Endothelial cell of umbilical vein (primary cell): ENCODE measurements at regions not wholly inside any gene's neighbourhood (a gene's known extent, or its start where the extent isn't known, plus 50 kb on each side); places are given as distances from the start of the nearest gene placed in this dataset.
"Not testable (repeated sequence)": the region's sequence is repeated elsewhere in the genome, so short reads cannot be mapped to it uniquely, and the experiment has no call there.

Experiments
- BruUV-seq: library from RNA; stranded (reverse); fragments of 400-500 nt; replicated peaks from 2 replicates; lab custom pipeline; 2021; lab: Mats Ljungman, UMichigan
- CTCF ChIA-PET: fragments of 300-600, 350-600 bp; sonication (Branson Sonifier 250); formaldehyde crosslinking; loops from one replicate; lab custom pipeline; 2021; ENCODE audit warnings: antibody characterized with exemption, inconsistent platforms; lab: Charles Lee
- POLR2A ChIA-PET: fragments of 300-600, 350-600 bp; sonication (Branson Sonifier 250); formaldehyde crosslinking; loops from one replicate; lab custom pipeline; 2021; ENCODE audit warnings: antibody characterized with exemption, inconsistent platforms; lab: Charles Lee
- DNase-seq: peaks from one replicate; pipeline ENCODE4 v3.0.0-alpha.2; 2011; ENCODE audit warnings: low read depth, low spot score
- FAIRE-seq: peaks from 2 replicates; lab custom pipeline; 2011; peaks lifted over from hg19 to GRCh38; lab: Jason Lieb, UNC
- H2AFZ ChIP-seq: 2 replicates; pipeline ENCODE4 v1.6.0; 2012; ENCODE audit warnings: low read depth, low read length, control low read depth, inconsistent platforms
- H3K27ac ChIP-seq: 2 replicates; pipeline ENCODE4 v1.5.1; 2011; ENCODE audit warnings: low read depth, mild to moderate bottlenecking, control low read depth, low read length, moderate library complexity; ENCODE audit not compliant: insufficient read depth
- H3K27me3 ChIP-seq, 2 experiments: 2 replicates each; pipeline versions ENCODE4 v1.6.0 to v1.6.1; 2011; ENCODE audit warnings: low read length in 2 of 2, mixed read lengths in 1 of 2; ENCODE audit not compliant: control insufficient read depth in 2 of 2, insufficient read depth in 2 of 2
- H3K36me3 ChIP-seq, 2 experiments: 2 replicates in 1 of 2; 3 replicates in 1 of 2; pipeline ENCODE4 v1.5.1; 2011; ENCODE audit warnings: low read length in 2 of 2, mild to moderate bottlenecking in 1 of 2, moderate library complexity in 1 of 2; ENCODE audit not compliant: control insufficient read depth in 2 of 2, insufficient read depth in 2 of 2; ENCODE audit errors: extremely low read depth in 1 of 2
- H3K4me1 ChIP-seq: 3 replicates; pipeline ENCODE4 v1.5.1; 2011; ENCODE audit warnings: mild to moderate bottlenecking, low read length; ENCODE audit not compliant: control insufficient read depth, insufficient read depth; ENCODE audit errors: extremely low read depth
- H3K4me2 ChIP-seq: 2 replicates; pipeline ENCODE4 v1.6.1; 2011; ENCODE audit warnings: low read length, control low read depth, mixed read lengths; ENCODE audit not compliant: insufficient read depth
- H3K4me3 ChIP-seq, 3 experiments: fragments of 200-600 bp in 1 of 3; sonication (generic), shearing (Covaris generic) in 1 of 3; replicated peaks in 1 of 3; 2 replicates each; pipeline ENCODE4 v1.5.1; 2011 to 2016; ENCODE audit warnings: control low read depth in 3 of 3, low read length in 3 of 3, mild to moderate bottlenecking in 2 of 3, inconsistent platforms in 1 of 3, low read depth in 1 of 3, moderate library complexity in 1 of 3; ENCODE audit not compliant: insufficient read depth in 1 of 3
- H3K79me2 ChIP-seq: 2 replicates; pipeline ENCODE4 v1.6.0; 2012; ENCODE audit warnings: low read length, inconsistent platforms; ENCODE audit not compliant: control insufficient read depth, insufficient read depth
- H3K9ac ChIP-seq: replicated peaks from 2 replicates; pipeline ENCODE3; 2011; ENCODE audit warnings: low read length, control low read depth; ENCODE audit not compliant: insufficient read depth; ENCODE audit errors: extremely low read depth
- H3K9me1 ChIP-seq: replicated peaks from 3 replicates; pipeline ENCODE4 v1.6.0; 2011; ENCODE audit warnings: mild to moderate bottlenecking, low read length; ENCODE audit not compliant: control insufficient read depth, insufficient read depth; ENCODE audit errors: extremely low read depth
- H3K9me3 ChIP-seq: replicated peaks from 2 replicates; pipeline ENCODE4 v1.5.1; 2012; ENCODE audit warnings: low read length, inconsistent platforms; ENCODE audit not compliant: control insufficient read depth, insufficient read depth
- H4K20me1 ChIP-seq: replicated peaks from 2 replicates; pipeline ENCODE3; 2011; ENCODE audit warnings: mild to moderate bottlenecking, low read length; ENCODE audit not compliant: control insufficient read depth, insufficient read depth; ENCODE audit errors: extremely low read depth
- EZH2 ChIP-seq: IDR thresholded peaks from 2 replicates; pipeline ENCODE4 v1.6.1; 2012; ENCODE audit warnings: borderline replicate concordance, low read depth, mild to moderate bottlenecking, moderate library complexity, low read length, inconsistent platforms; ENCODE audit not compliant: severe bottlenecking
- FOS ChIP-seq: IDR thresholded peaks from 2 replicates; pipeline ENCODE4 v1.6.1; 2011; ENCODE audit warnings: mild to moderate bottlenecking, low read length, moderate library complexity, borderline replicate concordance; ENCODE audit not compliant: insufficient read depth
- GATA2 ChIP-seq: IDR thresholded peaks from 2 replicates; pipeline ENCODE4 v1.7.0; 2011; ENCODE audit warnings: low read depth, mild to moderate bottlenecking, moderate library complexity, mixed read lengths, low read length; ENCODE audit not compliant: insufficient read length, insufficient read depth
- JUN ChIP-seq: IDR thresholded peaks from 2 replicates; pipeline ENCODE4 v1.6.1; 2011; ENCODE audit warnings: borderline replicate concordance, low read depth; ENCODE audit not compliant: insufficient read length, insufficient read depth
- MYC ChIP-seq: IDR thresholded peaks from one replicate; pipeline ENCODE4 v1.6.1; 2011; ENCODE audit warnings: mild to moderate bottlenecking, low read depth, low read length
- POLR2A ChIP-seq: IDR thresholded peaks from 2 replicates; pipeline ENCODE4 v1.6.1; 2012; ENCODE audit warnings: low read depth, mild to moderate bottlenecking, control low read depth, low read length
- POLR2AphosphoS5 ChIP-seq: IDR thresholded peaks from 2 replicates; pipeline ENCODE4 v1.6.1; 2012; ENCODE audit warnings: low read depth, mild to moderate bottlenecking, control low read depth, low read length, moderate library complexity; ENCODE audit not compliant: insufficient read depth
- dilution Hi-C: fragments of 300-500 bp; cut with MboI; formaldehyde crosslinking; loops from one replicate; pipeline ENCODE4 v1.15.0; 2019; ENCODE audit warnings: low sequenced_read_pairs; ENCODE audit not compliant: extremely low pct_ligation_motif_present
- intact Hi-C: fragments of 100-400 bp; cut with micrococcal nuclease; formaldehyde crosslinking; loops from one replicate; pipeline ENCODE4 v1.10.0; 2022
- TF ChIP-seq, protein P1 (sequence below): IDR thresholded peaks from 2 replicates; pipeline ENCODE4 v1.6.1; 2011; ENCODE audit not compliant: insufficient read depth, insufficient read length
- TF ChIP-seq, protein P2 (sequence below), 2 donors: IDR thresholded peaks; 1 replicate in 1 of 2; 2 replicates in 1 of 2; pipeline ENCODE4 v1.5.1; 2011; ENCODE audit warnings: low read length in 2 of 2, mild to moderate bottlenecking in 2 of 2, moderate library complexity in 2 of 2, control low read depth in 1 of 2, inconsistent platforms in 1 of 2, low read depth in 1 of 2; ENCODE audit not compliant: insufficient read depth in 1 of 2; ENCODE audit errors: extremely low read depth in 1 of 2

DNA sequence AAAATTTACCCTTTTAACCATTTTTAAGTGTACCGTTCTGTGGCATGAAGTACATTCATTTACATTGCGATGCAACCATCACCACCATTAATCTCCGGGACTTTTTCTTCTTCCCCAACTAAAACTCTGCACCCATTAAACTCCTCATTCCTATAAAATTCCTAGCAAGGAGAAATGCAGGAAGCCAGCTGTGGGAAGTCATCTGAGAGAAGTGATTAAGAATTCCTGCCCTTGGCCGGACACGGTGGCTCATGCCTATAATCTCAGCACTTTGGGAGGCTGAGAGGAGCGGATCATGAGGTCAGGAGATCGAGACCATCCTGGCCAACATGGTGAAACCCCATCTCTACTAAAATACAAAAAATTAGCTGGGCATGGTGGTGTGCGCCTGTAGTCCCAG is 121.9 kb upstream of the RBPJ start:
- H3K4me3 ChIP-seq, POLR2A ChIA-PET, H3K4me1 ChIP-seq, H3K4me2 ChIP-seq, FAIRE-seq, H3K9me3 ChIP-seq, H3K9me1 ChIP-seq, CTCF ChIA-PET, BruUV-seq, H3K36me3 ChIP-seq, H3K9ac ChIP-seq, H2AFZ ChIP-seq, H3K79me2 ChIP-seq, H3K27ac ChIP-seq, H4K20me1 ChIP-seq, H3K27me3 ChIP-seq, dilution Hi-C loops, intact Hi-C loops, DNase-seq: not testable (repeated sequence)

DNA sequence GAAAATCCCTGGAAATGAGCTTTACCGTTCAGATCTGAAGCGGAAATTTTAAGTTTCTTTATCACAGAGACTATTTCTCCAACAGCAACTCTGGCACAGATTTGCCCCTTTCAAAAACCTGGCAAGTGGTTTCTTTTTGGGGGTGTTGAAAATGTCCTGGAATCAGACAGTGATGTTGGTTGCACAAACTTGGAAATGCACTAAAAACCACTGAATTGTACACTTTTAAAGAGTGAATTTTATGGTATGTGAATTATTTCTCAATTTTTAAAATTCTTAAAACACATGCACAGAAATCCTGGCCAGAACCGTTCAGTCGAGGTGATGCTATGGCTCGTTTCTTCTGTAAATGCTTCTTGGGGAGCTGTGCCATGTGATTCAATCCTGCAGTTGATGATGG is 121.2 kb upstream of the RBPJ start:
- H4K20me1 ChIP-seq, result no peaks in the 10 kb centered on the region
- intact Hi-C loops, result no loop called here
- H3K4me1 ChIP-seq, result no peaks in the 10 kb centered on the region
- dilution Hi-C loops, result no loop called here
- no peak overlapping the region for H3K9ac ChIP-seq
- H3K4me3 ChIP-seq, result no peak overlapping the region
- H3K9me3 ChIP-seq, result no peaks in the 10 kb centered on the region
- H3K4me2 ChIP-seq, result no peak overlapping the region
- no peaks in the 10 kb centered on the region for H3K9me1 ChIP-seq
- no peak for TF ChIP-seq EZH2
- TF ChIP-seq, protein P1, sequence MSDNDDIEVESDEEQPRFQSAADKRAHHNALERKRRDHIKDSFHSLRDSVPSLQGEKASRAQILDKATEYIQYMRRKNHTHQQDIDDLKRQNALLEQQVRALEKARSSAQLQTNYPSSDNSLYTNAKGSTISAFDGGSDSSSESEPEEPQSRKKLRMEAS, result no peak
- TF ChIP-seq, protein P2, sequence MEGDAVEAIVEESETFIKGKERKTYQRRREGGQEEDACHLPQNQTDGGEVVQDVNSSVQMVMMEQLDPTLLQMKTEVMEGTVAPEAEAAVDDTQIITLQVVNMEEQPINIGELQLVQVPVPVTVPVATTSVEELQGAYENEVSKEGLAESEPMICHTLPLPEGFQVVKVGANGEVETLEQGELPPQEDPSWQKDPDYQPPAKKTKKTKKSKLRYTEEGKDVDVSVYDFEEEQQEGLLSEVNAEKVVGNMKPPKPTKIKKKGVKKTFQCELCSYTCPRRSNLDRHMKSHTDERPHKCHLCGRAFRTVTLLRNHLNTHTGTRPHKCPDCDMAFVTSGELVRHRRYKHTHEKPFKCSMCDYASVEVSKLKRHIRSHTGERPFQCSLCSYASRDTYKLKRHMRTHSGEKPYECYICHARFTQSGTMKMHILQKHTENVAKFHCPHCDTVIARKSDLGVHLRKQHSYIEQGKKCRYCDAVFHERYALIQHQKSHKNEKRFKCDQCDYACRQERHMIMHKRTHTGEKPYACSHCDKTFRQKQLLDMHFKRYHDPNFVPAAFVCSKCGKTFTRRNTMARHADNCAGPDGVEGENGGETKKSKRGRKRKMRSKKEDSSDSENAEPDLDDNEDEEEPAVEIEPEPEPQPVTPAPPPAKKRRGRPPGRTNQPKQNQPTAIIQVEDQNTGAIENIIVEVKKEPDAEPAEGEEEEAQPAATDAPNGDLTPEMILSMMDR (IDR thresholded peaks at IDR 0.05; ENCODE audit: extremely low read depth in 1 of 2, insufficient read depth in 1 of 2, low read depth in 1 of 2, low read length in 2 of 2), result no peak
- TF ChIP-seq FOS, result no peak
- TF ChIP-seq GATA2, result no peak
- no peak for TF ChIP-seq POLR2AphosphoS5
- no peak for TF ChIP-seq JUN
- no peak for TF ChIP-seq MYC
- TF ChIP-seq POLR2A, result no peak
- no peaks in the 10 kb centered on the region for H3K79me2 ChIP-seq
- ChIA-PET POLR2A (no interaction called here), CTCF (no interaction called here)
- no peak overlapping the region for H2AFZ ChIP-seq
- DNase-seq (no peak), FAIRE-seq (no peak)
- BruUV-seq, result no TSS peak
- no peaks in the 10 kb centered on the region for H3K27me3 ChIP-seq
- no peaks in the 10 kb centered on the region for H3K36me3 ChIP-seq
- H3K27ac ChIP-seq, result no peak overlapping the region
